GM23248 (cell line): ENCODE measurements at regions not wholly inside any gene's neighbourhood (a gene's known extent, or its start where the extent isn't known, plus 50 kb on each side); places are given as distances from the start of the nearest gene placed in this dataset.

Experiments
- DNase-seq: peaks from one replicate; pipeline ENCODE4 v3.0.0-alpha.2; 2015
- H2AFZ ChIP-seq: fragments of 200-600 bp; sonication (generic); 2 replicates; pipeline ENCODE4 v1.6.1; 2016; ENCODE audit warnings: antibody characterized with exemption
- H3F3A ChIP-seq: fragments of 200-600 bp; sonication (generic); 2 replicates; pipeline ENCODE4 v1.6.1; 2016; ENCODE audit warnings: mild to moderate bottlenecking, antibody characterized with exemption, mixed run types; ENCODE audit not compliant: insufficient read depth
- H3K27ac ChIP-seq: fragments of 200-600 bp; sonication (generic); 2 replicates; pipeline ENCODE4 v1.5.1; 2016; ENCODE audit warnings: mild to moderate bottlenecking
- H3K27me3 ChIP-seq: fragments of 200-600 bp; sonication (generic); replicated peaks from 2 replicates; pipeline ENCODE4 v1.6.1; 2016; ENCODE audit warnings: mild to moderate bottlenecking; ENCODE audit not compliant: insufficient read depth
- H3K36me3 ChIP-seq: fragments of 200-600 bp; sonication (generic); 2 replicates; pipeline ENCODE4 v1.6.1; 2016; ENCODE audit warnings: low read depth, mild to moderate bottlenecking
- H3K4me1 ChIP-seq: fragments of 200-600 bp; sonication (generic); 2 replicates; pipeline ENCODE4 v1.6.1; 2016; ENCODE audit warnings: mild to moderate bottlenecking; ENCODE audit not compliant: insufficient read depth
- H3K4me2 ChIP-seq: fragments of 200-600 bp; sonication (generic); one replicate; pipeline ENCODE4 v1.6.1; 2016; ENCODE audit warnings: mild to moderate bottlenecking; ENCODE audit not compliant: unreplicated experiment
- H3K4me3 ChIP-seq: fragments of 200-600 bp; sonication (generic); 2 replicates; pipeline ENCODE4 v1.5.1; 2016; ENCODE audit warnings: mild to moderate bottlenecking
- H3K79me2 ChIP-seq: fragments of 200-600 bp; sonication (generic); 2 replicates; pipeline ENCODE4 v1.6.1; 2016; ENCODE audit warnings: mild to moderate bottlenecking; ENCODE audit not compliant: insufficient read depth
- H3K9ac ChIP-seq: fragments of 200-600 bp; sonication (generic); 2 replicates; pipeline ENCODE4 v1.6.1; 2016; ENCODE audit warnings: mild to moderate bottlenecking
- H3K9me2 ChIP-seq: fragments of 200-600 bp; sonication (generic); 2 replicates; pipeline ENCODE4 v1.6.1; 2016; ENCODE audit warnings: mixed run types, mild to moderate bottlenecking, moderate library complexity; ENCODE audit not compliant: insufficient read depth
- H3K9me3 ChIP-seq: fragments of 200-600 bp; sonication (generic); one replicate; pipeline ENCODE4 v1.6.1; 2017; ENCODE audit warnings: low read depth
- H4K20me1 ChIP-seq: fragments of 200-600 bp; sonication (generic); 2 replicates; pipeline ENCODE4 v1.6.0; 2016; ENCODE audit not compliant: insufficient read depth
- EZH2 ChIP-seq: fragments of 200-600 bp; sonication (generic); IDR thresholded peaks from 2 replicates; pipeline ENCODE4 v1.6.1; 2018; ENCODE audit warnings: antibody characterized with exemption, mild to moderate bottlenecking; ENCODE audit not compliant: insufficient read depth, poor library complexity, severe bottlenecking
- EZH2phosphoT487 ChIP-seq: fragments of 200-600 bp; sonication (generic); IDR thresholded peaks from 2 replicates; pipeline ENCODE4 v1.6.1; 2018; ENCODE audit warnings: antibody characterized with exemption, moderate library complexity, mild to moderate bottlenecking, low read depth; ENCODE audit not compliant: insufficient read depth
- WGBS, 2 experiments: methylation state at CpG; one replicate each; pipeline ENCODE4 v1.1.6; 2015 to 2017; ENCODE audit warnings: low lambda C conversion rate in 2 of 2, low coverage in 1 of 2; ENCODE audit errors: missing lambda C conversion rate in 2 of 2; 5-methylcytosine and 5-hydroxymethylcytosine counted together
- in situ Hi-C: fragments of 300-500 bp; cut with MboI; formaldehyde crosslinking; loops from 2 replicates; pipeline ENCODE4 v1.15.0; 2020

GRCh38 chr16:56087626-56088025, 103.7 kb upstream of the GNAO1 start:
- Histone ChIP-seq H4K20me1 (no peaks in the 10 kb centered on the region), H3K36me3 (no peaks in the 10 kb centered on the region), H3K27ac (no peak overlapping the region), H3K9me3 (no peaks in the 10 kb centered on the region), H2AFZ (no peak overlapping the region), H3K9ac (no peak overlapping the region), H3F3A (no peaks in the 10 kb centered on the region), H3K4me3 (no peak overlapping the region), H3K4me1 (no peaks in the 10 kb centered on the region), H3K9me2 (no peaks in the 10 kb centered on the region), H3K4me2 (no peak overlapping the region), H3K79me2 (no peaks in the 10 kb centered on the region), H3K27me3 (no peaks in the 10 kb centered on the region)
- in situ Hi-C loops = no loop called here
- DNase-seq = no peak
- TF ChIP-seq EZH2 = no peak
- no peak for TF ChIP-seq EZH2phosphoT487
- 34 to 37% methylated on average over 6 of the region's 6 CpGs for WGBS, 2 experiments

GRCh38 chr16:56081371-56081770, 109.9 kb upstream of the GNAO1 start:
- 35 to 62% methylated on average over 2 of the region's 2 CpGs for WGBS, 2 experiments
- no peaks in the 10 kb centered on the region for H3K9me2 ChIP-seq

GRCh38 chr16:56075732-56076388, 115.4 kb upstream of the GNAO1 start:
- WGBS, 2 experiments = 21 to 25% methylated on average over 11 of the region's 11 CpGs
- Histone ChIP-seq H3K27ac (no peak overlapping the region), H3K36me3 (no peaks in the 10 kb centered on the region), H3K79me2 (no peaks in the 10 kb centered on the region), H3K9me2 (no peaks in the 10 kb centered on the region), H2AFZ (no peak overlapping the region), H3K4me3 (no peak overlapping the region), H3K9ac (no peak overlapping the region), H3F3A (no peaks in the 10 kb centered on the region), H3K27me3 (no peaks in the 10 kb centered on the region), H3K4me1 (no peaks in the 10 kb centered on the region), H3K4me2 (no peak overlapping the region), H3K9me3 (no peaks in the 10 kb centered on the region), H4K20me1 (no peaks in the 10 kb centered on the region)
- TF ChIP-seq EZH2 = no peak
- TF ChIP-seq EZH2phosphoT487 = no peak
- no peak for DNase-seq
- in situ Hi-C loops = no loop called here

More at GRCh38 chr16:56081371-56081770, 109.9 kb upstream of the GNAO1 start:
- Histone ChIP-seq H3F3A (no peaks in the 10 kb centered on the region), H3K4me2 (no peak overlapping the region), H3K9me3 (no peaks in the 10 kb centered on the region), H4K20me1 (no peaks in the 10 kb centered on the region), H3K4me3 (no peak overlapping the region), H3K27me3 (no peaks in the 10 kb centered on the region), H3K79me2 (no peaks in the 10 kb centered on the region), H3K9ac (no peak overlapping the region), H3K36me3 (no peaks in the 10 kb centered on the region), H3K4me1 (no peaks in the 10 kb centered on the region), H2AFZ (no peak overlapping the region), H3K27ac (no peak overlapping the region)
- TF ChIP-seq EZH2phosphoT487 (no peak), EZH2 (no peak)
- no peak for DNase-seq
- in situ Hi-C loops = no loop called here

- Histone ChIP-seq H3K9me3 (no peaks in the 10 kb centered on the region), H2AFZ (no peak overlapping the region), H3K4me3 (no peak overlapping the region), H3K79me2 (no peaks in the 10 kb centered on the region), H3K27ac (no peak overlapping the region), H3K4me1 (no peaks in the 10 kb centered on the region), H3K36me3 (no peaks in the 10 kb centered on the region), H3K27me3 (no peaks in the 10 kb centered on the region), H3F3A (no peaks in the 10 kb centered on the region), H3K4me2 (no peak overlapping the region), H3K9me2 (no peaks in the 10 kb centered on the region), H4K20me1 (no peaks in the 10 kb centered on the region), H3K9ac (no peak overlapping the region)
- in situ Hi-C loops = no loop called here
- no peak for DNase-seq
- TF ChIP-seq EZH2phosphoT487 = no peak
- TF ChIP-seq EZH2 = no peak
- WGBS, 2 experiments = 25 to 28% methylated on average over 4 of the region's 4 CpGs
Measured at GRCh38 chr16:56073508-56073907, 117.8 kb upstream of the GNAO1 start.

- Histone ChIP-seq H3K27ac (no peak overlapping the region), H3K36me3 (no peaks in the 10 kb centered on the region), H4K20me1 (no peaks in the 10 kb centered on the region), H3K4me2 (no peak overlapping the region), H3K79me2 (no peaks in the 10 kb centered on the region), H3K9ac (no peak overlapping the region), H3K9me3 (no peaks in the 10 kb centered on the region), H2AFZ (no peak overlapping the region), H3K9me2 (no peaks in the 10 kb centered on the region), H3F3A (no peaks in the 10 kb centered on the region), H3K4me3 (no peak overlapping the region), H3K4me1 (no peaks in the 10 kb centered on the region), H3K27me3 (no peaks in the 10 kb centered on the region)
- in situ Hi-C loops = no loop called here
- WGBS, 2 experiments = 28 to 29% methylated on average over 4 of the region's 4 CpGs
- no peak for DNase-seq
- TF ChIP-seq EZH2phosphoT487 (no peak), EZH2 (no peak)
Measured at GRCh38 chr16:56072096-56072495, 119.2 kb upstream of the GNAO1 start.
